Uterus (tissue), 2 donors: ENCODE measurements at regions not wholly inside any gene's neighbourhood (a gene's known extent, or its start where the extent isn't known, plus 50 kb on each side); places are given as distances from the start of the nearest gene placed in this dataset.

Experiments
- CTCF ChIP-seq, 4 experiments: fragments of 200-600 bp in 2 of 4; fragments of 450-650 bp in 2 of 4; sonication (generic) in 2 of 4; IDR thresholded peaks; one replicate each; pipeline ENCODE4 v1.5.1; 2016 to 2019; ENCODE audit warnings: antibody characterized with exemption in 4 of 4, mild to moderate bottlenecking in 2 of 4, moderate library complexity in 1 of 4
- POLR2A ChIP-seq, 2 donors: fragments of 450-650 bp; IDR thresholded peaks; one replicate each; pipeline ENCODE4 v1.6.1; 2016; ENCODE audit warnings: antibody characterized with exemption in 2 of 2, mild to moderate bottlenecking in 1 of 2, moderate library complexity in 1 of 2

- TF ChIP-seq POLR2A (IDR thresholded peaks at IDR 0.05) (no peak), CTCF (IDR thresholded peaks at IDR 0.05) (no peak)
Measured at GRCh38 chr18:60563082-60563481, 190.5 kb upstream of the MC4R start.
